Right lobe of liver (tissue), 4 donors: ENCODE measurements at regions not wholly inside any gene's neighbourhood (a gene's known extent, or its start where the extent isn't known, plus 50 kb on each side); places are given as distances from the start of the nearest gene placed in this dataset.

Experiments used
- CTCF ChIP-seq, 4 donors: fragments of 200-600 bp in 3 of 4; fragments of 450-650 bp in 1 of 4; IDR thresholded peaks; one replicate each; pipeline versions ENCODE4 v1.5.1 to v1.8.0; 2016 to 2022; ENCODE audit warnings: antibody characterized with exemption in 4 of 4, mild to moderate bottlenecking in 2 of 4
- POLR2A ChIP-seq: fragments of 450-650 bp; IDR thresholded peaks from one replicate; pipeline ENCODE4 v1.6.1; 2017; ENCODE audit warnings: antibody characterized with exemption, mild to moderate bottlenecking
- donor health status: DM: no; HTN: no; CAD: no.
- donor health status: DM: no; HTN: no; CAD: no.
- donor health status: DM: no; HTN: yes; CAD: no.

GRCh38 chr20:40258931-40259330, 430.1 kb downstream of the MAFB start:
- no peak for TF ChIP-seq CTCF (IDR thresholded peaks at IDR 0.05)
- TF ChIP-seq POLR2A = no peak
